GM18507 (cell line): ENCODE measurements at regions not wholly inside any gene's neighbourhood (a gene's known extent, or its start where the extent isn't known, plus 50 kb on each side); places are given as distances from the start of the nearest gene placed in this dataset.

Experiments
- DNase-seq: peaks from one replicate; pipeline ENCODE4 v3.0.0; 2011; ENCODE audit warnings: low read depth; ENCODE audit not compliant: insufficient read length; ENCODE audit errors: extremely low spot score
- FAIRE-seq: peaks from 2 replicates; lab custom pipeline; 2011; peaks lifted over from hg19 to GRCh38; lab: Jason Lieb, UNC

GRCh38 chr22:47589271-47590250 is 827.1 kb downstream of the TBC1D22A start:
- DNase-seq = no peak
- FAIRE-seq = no peak

GRCh38 chr22:47588578-47588960 is 826.1 kb downstream of the TBC1D22A start:
- DNase-seq (no peak), FAIRE-seq (no peak)

DNA sequence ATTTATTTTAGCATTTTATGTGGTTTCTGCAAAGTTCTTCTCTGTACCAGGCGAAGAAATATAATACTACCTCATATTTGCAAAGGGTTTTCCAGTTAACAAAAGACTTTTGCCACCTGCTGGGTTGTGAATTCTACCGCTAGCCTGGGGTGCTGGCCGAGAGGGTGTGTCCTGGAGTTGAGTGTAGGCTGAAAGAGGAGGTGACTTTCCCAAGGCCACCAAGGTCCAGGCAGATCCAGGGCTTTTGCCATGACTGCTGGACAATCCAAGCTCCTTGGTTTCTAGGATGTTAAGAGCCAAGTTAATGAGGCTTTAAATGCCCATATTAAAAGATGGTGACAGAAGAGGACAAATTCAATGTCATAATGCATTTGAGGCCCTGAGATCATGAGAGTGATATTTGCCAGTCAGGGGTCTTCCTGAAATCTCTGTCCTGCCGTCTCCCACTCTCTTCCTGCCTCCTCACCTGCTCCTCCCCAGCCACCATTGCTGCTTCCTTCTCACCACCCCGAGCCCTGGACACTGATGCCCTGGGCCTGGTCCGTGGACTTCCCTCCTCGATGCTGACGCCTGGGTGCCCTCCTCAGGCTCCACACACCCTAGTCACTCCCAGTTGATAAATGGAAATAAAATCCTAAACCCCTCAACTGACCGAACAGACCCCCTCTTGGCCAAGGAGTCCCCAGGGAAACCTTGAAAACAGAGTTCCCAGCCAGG is 825.6 kb downstream of the TBC1D22A start:
- FAIRE-seq (no peak), DNase-seq (no peak)

GRCh38 chr22:47587361-47587760 is 824.9 kb downstream of the TBC1D22A start:
- FAIRE-seq = no peak
- DNase-seq = no peak

DNA sequence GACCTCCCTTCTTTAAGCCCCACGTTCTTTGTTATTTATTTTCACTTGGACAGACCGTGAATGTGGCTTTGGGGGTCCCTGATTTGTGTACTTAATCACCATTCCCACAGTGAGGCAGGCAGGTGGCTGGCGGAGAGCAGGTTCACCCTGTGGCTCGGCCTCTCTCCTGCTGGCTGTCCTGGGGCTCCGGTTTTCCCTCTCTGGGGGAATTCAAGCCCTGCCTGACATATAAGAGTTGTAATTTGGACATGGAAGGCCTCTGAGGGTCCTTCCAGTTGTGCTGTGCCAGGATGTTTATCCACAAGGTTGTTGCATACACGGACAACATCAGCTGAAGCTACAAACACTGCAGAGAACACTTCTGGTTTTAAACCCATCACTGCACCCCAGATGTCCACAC is 824.5 kb downstream of the TBC1D22A start:
- no peak for FAIRE-seq
- no peak for DNase-seq

DNA sequence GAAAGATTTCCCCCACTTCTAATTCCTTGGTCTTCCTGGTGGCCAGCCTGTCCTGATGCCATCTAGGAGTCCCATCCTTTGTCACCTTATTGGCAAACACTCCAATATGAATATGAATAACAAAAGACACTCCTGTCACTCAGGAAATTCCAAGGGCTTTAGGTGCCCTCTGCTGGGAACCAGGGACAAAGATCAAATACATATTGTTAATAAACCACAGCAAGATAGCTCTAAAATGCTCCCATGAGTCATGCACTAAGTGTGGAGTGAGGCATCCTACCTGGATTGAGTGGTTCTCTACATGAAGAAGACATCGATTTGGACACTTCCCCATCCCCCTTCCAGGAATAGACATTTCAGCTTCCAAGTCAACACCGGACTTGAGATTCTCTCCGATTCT is 823.6 kb downstream of the TBC1D22A start:
- no peak for DNase-seq
- FAIRE-seq = no peak

DNA sequence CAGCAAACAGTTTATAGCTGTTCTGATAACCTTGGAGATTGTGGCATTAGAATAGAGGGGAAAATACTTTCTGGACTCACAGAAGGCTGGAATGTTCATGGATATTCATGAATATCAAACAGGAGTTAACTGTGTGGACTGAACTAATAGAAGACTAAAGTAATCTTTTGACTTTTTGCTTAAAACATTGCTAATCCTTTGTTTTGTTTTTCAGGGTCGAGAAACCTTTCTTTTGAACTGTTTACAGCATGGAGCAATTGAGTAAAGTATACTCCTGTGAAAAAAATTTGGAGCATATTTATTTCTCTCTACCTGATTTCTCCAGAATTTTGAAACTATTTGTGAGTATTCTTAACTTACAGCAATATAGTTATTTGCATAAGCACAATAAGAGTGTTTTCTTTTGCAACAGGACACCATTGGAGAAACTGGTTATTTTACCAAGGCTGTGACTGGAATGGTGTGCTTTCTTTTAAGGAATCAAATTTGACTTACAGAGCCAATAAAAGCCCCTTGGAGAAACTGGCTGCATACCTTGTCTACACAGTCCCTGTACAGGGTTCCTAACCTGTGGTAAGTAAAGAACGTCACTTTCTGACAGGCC is 821.6 kb downstream of the TBC1D22A start:
- DNase-seq (no peak), FAIRE-seq (no peak)

DNA sequence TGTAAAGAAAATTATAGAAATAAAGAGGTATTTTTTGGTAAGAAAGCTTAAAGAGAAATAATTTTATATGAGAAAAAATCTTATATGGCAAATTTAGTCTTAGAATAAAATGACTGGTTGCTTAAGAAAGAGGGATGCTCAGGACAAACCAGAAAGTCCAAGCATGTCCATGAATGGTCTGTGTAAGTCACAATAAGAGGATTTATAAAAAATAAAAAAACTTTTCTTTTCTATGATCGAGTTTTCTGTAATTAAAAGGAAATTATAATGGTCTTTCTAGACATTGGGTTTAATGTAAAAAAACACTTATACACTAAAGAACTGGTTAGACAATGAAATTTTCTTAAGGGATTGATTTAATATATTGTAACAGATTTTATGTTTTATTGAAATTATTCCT is 819.6 kb downstream of the TBC1D22A start:
- FAIRE-seq = no peak
- no peak for DNase-seq

GRCh38 chr22:47580121-47580520 is 817.7 kb downstream of the TBC1D22A start:
- FAIRE-seq (no peak), DNase-seq (no peak)

DNA sequence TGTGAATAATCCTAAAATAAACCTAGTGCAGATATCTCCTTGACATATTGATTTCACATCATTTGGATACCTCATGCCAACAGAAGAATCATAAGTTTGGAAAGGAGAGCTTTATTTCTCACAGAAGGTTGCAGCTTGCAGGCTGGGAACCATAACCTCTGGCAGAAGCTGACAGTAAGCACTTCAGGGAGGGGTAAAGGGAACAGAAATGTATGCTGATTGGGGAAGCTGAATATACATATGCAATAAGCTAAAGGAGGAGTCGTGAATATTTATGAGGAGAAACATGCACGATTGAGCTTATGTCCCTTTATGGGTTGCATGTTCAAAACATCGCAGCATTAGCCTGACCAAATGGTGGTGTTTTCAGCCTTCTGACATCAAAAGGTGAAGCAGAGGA is 814.5 kb downstream of the TBC1D22A start:
- DNase-seq (no peak), FAIRE-seq (no peak)

GRCh38 chr22:47575291-47575690 is 812.8 kb downstream of the TBC1D22A start:
- FAIRE-seq = no peak
- DNase-seq = no peak

- FAIRE-seq = no peak
Measured at GRCh38 chr22:47574556-47574955, 812.1 kb downstream of the TBC1D22A start.

DNA sequence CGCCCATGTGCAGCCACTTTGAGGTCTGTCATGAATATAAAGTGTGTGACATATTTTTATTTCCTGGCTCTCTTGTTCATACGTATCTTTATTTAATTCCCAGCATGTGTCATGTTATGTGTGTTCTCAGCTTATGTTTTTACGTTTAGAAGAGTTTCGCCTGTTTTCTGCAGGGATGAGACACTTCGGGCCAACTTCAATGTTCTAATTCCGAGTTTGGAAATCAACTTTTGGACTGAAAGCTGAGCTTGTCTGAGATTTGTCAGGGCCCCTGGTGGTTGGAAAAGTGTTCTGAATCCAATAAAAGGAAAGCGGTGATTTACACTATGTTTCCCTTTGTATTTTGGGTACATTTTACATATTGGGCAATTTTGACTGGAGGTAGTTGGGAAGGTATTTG is 810.7 kb downstream of the TBC1D22A start:
- FAIRE-seq (no peak), DNase-seq (no peak)

More at GRCh38 chr22:47574556-47574955, 812.1 kb downstream of the TBC1D22A start:
- no peak for DNase-seq

- no peak for DNase-seq
- no peak for FAIRE-seq
Measured at GRCh38 chr22:47572443-47572842, 810.0 kb downstream of the TBC1D22A start.

- DNase-seq (no peak), FAIRE-seq (no peak)
Measured at GRCh38 chr22:47571616-47572015, 809.2 kb downstream of the TBC1D22A start.

DNA sequence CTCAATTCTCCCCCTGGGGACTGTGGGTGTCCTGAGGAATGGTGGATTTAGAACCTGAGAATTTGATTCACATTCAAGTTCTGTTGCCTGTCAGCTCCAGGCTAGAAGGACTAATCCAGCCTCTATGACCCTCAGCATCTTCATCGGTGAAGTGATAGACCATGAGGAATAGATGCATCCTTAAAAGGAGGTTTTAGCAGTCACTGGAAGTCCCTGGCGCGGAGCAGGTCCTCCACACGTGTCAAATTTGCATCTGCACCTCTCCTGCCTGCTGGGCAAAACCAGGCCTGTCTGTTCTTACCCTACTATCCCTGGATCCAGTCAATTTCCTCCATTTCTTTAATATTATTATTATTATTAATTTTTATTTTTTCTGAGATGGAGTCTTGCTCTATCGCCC is 808.4 kb downstream of the TBC1D22A start:
- no peak for FAIRE-seq

DNA sequence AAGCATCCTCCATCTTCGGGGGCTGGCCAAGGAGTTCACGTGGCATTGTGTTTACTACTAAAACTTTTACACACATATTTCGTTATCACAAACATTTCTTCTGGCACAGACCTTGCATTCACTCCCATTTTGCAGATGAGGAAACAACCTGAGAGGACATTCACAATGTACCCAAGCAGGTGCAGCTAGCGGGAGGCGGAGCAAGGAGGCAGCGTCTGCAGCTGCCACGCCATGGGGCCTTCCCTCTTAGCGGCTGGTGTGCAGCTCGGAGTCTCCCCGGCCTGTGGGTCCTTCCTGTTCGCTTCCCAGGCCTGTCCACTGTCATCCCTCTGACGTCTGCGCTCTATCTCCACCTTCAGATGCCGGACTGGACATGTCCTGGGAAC is 807.8 kb downstream of the TBC1D22A start:
- FAIRE-seq = no peak
- no peak for DNase-seq

More for the DNA sequence above, 808.4 kb downstream of the TBC1D22A start:
- DNase-seq = no peak

GRCh38 chr22:47569389-47570299 is 807.2 kb downstream of the TBC1D22A start:
- DNase-seq (no peak), FAIRE-seq (no peak)

DNA sequence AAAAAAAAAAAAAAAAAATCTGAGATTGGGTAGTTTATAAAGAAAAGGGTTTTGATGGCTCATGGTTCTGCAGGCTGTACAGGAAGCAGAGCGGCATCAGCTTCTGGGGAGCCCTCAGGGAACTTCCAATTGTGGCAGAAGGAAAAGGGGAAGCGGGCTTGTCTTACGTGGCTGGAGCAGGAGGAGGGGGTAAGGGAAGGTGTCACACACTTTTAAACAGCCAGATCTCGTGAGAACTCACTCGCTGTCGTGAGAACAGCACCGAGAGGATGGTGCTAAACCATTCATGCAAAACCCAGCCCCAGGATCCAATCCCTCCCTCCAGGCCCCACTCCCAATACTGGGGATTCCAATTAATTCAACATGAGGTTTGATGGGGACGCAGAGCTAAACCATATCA is 806.2 kb downstream of the TBC1D22A start:
- no peak for FAIRE-seq
- no peak for DNase-seq
